GM19463 (cell line): ENCODE measurements at regions not wholly inside any gene's neighbourhood (a gene's known extent, or its start where the extent isn't known, plus 50 kb on each side); places are given as distances from the start of the nearest gene placed in this dataset.

Experiments
- ATAC-seq: cut with Tn5 transposase; IDR thresholded peaks from one replicate; pipeline ENCODE4 v1.9.1; 2021; ENCODE audit warnings: mild to moderate bottlenecking, moderate library complexity; ENCODE audit not compliant: unreplicated experiment

- ATAC-seq = no peak
Observed at GRCh38 chr10:3361640-3362039, 189.1 kb upstream of the PITRM1 start.

GRCh38 chr10:3357737-3358136, 185.2 kb upstream of the PITRM1 start:
- no peak for ATAC-seq

GRCh38 chr10:3355536-3355935, 183.0 kb upstream of the PITRM1 start:
- ATAC-seq = no peak

- no peak for ATAC-seq
Observed at GRCh38 chr10:3354174-3354900, 181.8 kb upstream of the PITRM1 start.

GRCh38 chr10:3353235-3353634, 180.7 kb upstream of the PITRM1 start:
- ATAC-seq = no peak

- no peak for ATAC-seq
Observed at GRCh38 chr10:3350617-3351258, 178.2 kb upstream of the PITRM1 start.

GRCh38 chr10:3350205-3350604, 177.6 kb upstream of the PITRM1 start:
- ATAC-seq = no peak

GRCh38 chr10:3348564-3348963, 176.0 kb upstream of the PITRM1 start:
- ATAC-seq = no peak

GRCh38 chr10:3347413-3348182, 175.0 kb upstream of the PITRM1 start:
- ATAC-seq = no peak

- ATAC-seq = no peak
Observed at GRCh38 chr10:3346851-3347250, 174.3 kb upstream of the PITRM1 start.

GRCh38 chr10:3342771-3343170, 170.2 kb upstream of the PITRM1 start:
- no peak for ATAC-seq

- ATAC-seq = no peak
Observed at GRCh38 chr10:3340127-3340730, 167.6 kb upstream of the PITRM1 start.

- no peak for ATAC-seq
Observed at GRCh38 chr10:3339531-3339950, 167.0 kb upstream of the PITRM1 start.

- ATAC-seq = no peak
Observed at GRCh38 chr10:3339121-3339520, 166.5 kb upstream of the PITRM1 start.

- no peak for ATAC-seq
Observed at GRCh38 chr10:3337741-3338140, 165.2 kb upstream of the PITRM1 start.

GRCh38 chr10:3336673-3337293, 164.2 kb upstream of the PITRM1 start:
- ATAC-seq = no peak

GRCh38 chr10:3333426-3333825, 160.8 kb upstream of the PITRM1 start:
- no peak for ATAC-seq

GRCh38 chr10:3331690-3332230, 159.2 kb upstream of the PITRM1 start:
- ATAC-seq = no peak

- no peak for ATAC-seq
Observed at GRCh38 chr10:3331187-3331586, 158.6 kb upstream of the PITRM1 start.

- ATAC-seq = no peak
Observed at GRCh38 chr10:3330663-3331062, 158.1 kb upstream of the PITRM1 start.
